Memory B cell (primary cell): ENCODE measurements at regions not wholly inside any gene's neighbourhood (a gene's known extent, or its start where the extent isn't known, plus 50 kb on each side); places are given as distances from the start of the nearest gene placed in this dataset.
"Not testable (repeated sequence)": the region's sequence is repeated elsewhere in the genome, so short reads cannot be mapped to it uniquely, and the experiment has no call there.

Experiments used
- ATAC-seq: fragments of 150-1000 bp; cut with Tn5 transposase; 2 replicates; pipeline ENCODE4 v1.10.0; 2021; ENCODE audit warnings: low read depth, mild to moderate bottlenecking, moderate library complexity
- DNase-seq, 2 donors: peaks; one replicate each; pipeline ENCODE4 v3.0.0; 2022; ENCODE audit warnings: low spot score in 2 of 2
- H3K27ac Mint-ChIP-seq: one replicate; pipeline ENCODE4 v1.8.0; 2022; ENCODE audit warnings: mild to moderate bottlenecking, moderate library complexity, mixed read lengths
- H3K27me3 Mint-ChIP-seq: one replicate; pipeline ENCODE4 v1.8.0; 2022; ENCODE audit warnings: mixed read lengths
- H3K36me3 Mint-ChIP-seq: one replicate; pipeline ENCODE4 v1.8.0; 2022; ENCODE audit warnings: mild to moderate bottlenecking, mixed read lengths
- H3K4me1 Mint-ChIP-seq: one replicate; pipeline ENCODE4 v1.8.0; 2022; ENCODE audit warnings: mixed read lengths
- H3K4me3 Mint-ChIP-seq: one replicate; pipeline ENCODE4 v1.8.0; 2022; ENCODE audit warnings: mild to moderate bottlenecking, moderate library complexity, mixed read lengths
- H3K9me3 Mint-ChIP-seq: one replicate; pipeline ENCODE4 v1.8.0; 2022; ENCODE audit warnings: mixed read lengths

- DNase-seq (no peak), ATAC-seq (no peak)
- H3K36me3 Mint-ChIP-seq: no peaks in the 10 kb centered on the region
- no peaks in the 10 kb centered on the region for H3K27me3 Mint-ChIP-seq
- peaks cover 1% of the 10 kb centered on the region for H3K9me3 Mint-ChIP-seq
- H3K4me1 Mint-ChIP-seq: no peaks in the 10 kb centered on the region
- H3K27ac Mint-ChIP-seq: no peak overlapping the region
- no peak overlapping the region for H3K4me3 Mint-ChIP-seq
Measured at GRCh38 chr2:13351068-13351467, 634.3 kb downstream of the TRIB2 start.

DNA sequence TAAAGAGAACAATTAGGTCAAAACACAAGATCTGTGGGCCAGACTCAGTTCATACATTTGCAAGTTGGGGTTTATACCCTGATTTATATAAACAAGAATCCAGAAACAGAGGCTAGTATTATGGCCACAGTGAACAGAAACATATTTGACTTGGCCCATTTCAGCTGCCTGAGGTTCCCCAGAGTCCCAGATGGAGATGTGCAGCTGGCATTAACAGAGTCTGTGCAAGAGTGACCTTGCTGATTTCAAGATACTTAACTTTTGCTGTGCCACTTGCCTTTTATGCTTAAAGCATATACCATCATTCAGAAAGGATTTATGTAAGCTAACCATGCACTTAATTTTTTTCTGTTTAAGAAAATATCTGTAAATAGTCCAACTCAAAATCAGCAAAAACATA, 636.3 kb downstream of the TRIB2 start:
- ATAC-seq (no peak), DNase-seq (no peak)
- H3K36me3 Mint-ChIP-seq: no peaks in the 10 kb centered on the region
- H3K27ac Mint-ChIP-seq: no peak overlapping the region
- H3K4me3 Mint-ChIP-seq: no peak overlapping the region
- peaks cover 3% of the 10 kb centered on the region for H3K9me3 Mint-ChIP-seq
- H3K4me1 Mint-ChIP-seq: no peaks in the 10 kb centered on the region
- no peaks in the 10 kb centered on the region for H3K27me3 Mint-ChIP-seq

DNA sequence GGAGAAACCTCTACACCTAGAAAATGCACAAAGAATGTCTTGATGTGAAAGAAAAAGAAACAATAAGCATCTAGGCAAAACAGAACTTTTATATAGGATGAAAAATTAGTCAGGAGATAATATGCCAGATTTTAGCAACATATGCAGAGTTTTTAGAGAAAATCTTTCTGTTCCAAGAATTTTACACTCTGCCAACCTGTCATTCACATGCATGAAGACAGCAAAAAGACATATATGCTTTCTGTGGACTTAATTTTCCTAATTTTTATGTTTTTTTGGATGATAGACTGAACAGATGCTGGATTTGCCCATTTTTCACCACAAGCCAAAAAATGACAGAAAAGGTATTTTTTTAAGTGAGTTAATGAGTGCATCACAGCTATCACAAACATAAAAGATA, 637.3 kb downstream of the TRIB2 start:
- Mint-ChIP-seq H3K27me3 (no peaks in the 10 kb centered on the region), H3K27ac (no peak overlapping the region), H3K36me3 (no peaks in the 10 kb centered on the region), H3K4me1 (no peaks in the 10 kb centered on the region), H3K4me3 (no peak overlapping the region), H3K9me3 (peaks cover 3% of the 10 kb centered on the region)
- ATAC-seq: no peak
- no peak for DNase-seq

- not testable (repeated sequence) for H3K36me3 Mint-ChIP-seq, ATAC-seq, H3K9me3 Mint-ChIP-seq, H3K27ac Mint-ChIP-seq, DNase-seq, H3K4me3 Mint-ChIP-seq, H3K4me1 Mint-ChIP-seq, H3K27me3 Mint-ChIP-seq
Measured at GRCh38 chr2:13381928-13382327, 665.2 kb downstream of the TRIB2 start.

DNA sequence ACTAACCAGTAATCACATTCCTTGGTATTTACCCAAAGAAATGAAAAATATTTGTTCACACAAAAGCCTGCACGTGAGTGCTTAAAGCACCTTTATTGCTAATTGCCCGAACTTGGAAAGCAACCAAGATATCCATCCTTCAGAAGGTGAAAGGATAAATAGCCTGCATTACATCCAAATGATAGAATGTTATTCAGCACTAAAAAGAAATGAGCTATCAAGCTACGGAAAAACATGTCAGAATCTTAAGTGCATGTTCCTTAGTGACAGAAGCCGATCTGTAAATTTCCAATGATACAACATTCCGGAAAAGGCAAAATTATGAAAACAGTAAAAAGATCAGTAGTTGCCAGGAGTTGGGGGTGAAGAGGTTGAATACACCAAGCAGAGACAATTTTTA, 672.4 kb downstream of the TRIB2 start:
- not testable (repeated sequence) for H3K27me3 Mint-ChIP-seq, ATAC-seq, H3K36me3 Mint-ChIP-seq, H3K9me3 Mint-ChIP-seq, H3K4me1 Mint-ChIP-seq, H3K27ac Mint-ChIP-seq, DNase-seq, H3K4me3 Mint-ChIP-seq

DNA sequence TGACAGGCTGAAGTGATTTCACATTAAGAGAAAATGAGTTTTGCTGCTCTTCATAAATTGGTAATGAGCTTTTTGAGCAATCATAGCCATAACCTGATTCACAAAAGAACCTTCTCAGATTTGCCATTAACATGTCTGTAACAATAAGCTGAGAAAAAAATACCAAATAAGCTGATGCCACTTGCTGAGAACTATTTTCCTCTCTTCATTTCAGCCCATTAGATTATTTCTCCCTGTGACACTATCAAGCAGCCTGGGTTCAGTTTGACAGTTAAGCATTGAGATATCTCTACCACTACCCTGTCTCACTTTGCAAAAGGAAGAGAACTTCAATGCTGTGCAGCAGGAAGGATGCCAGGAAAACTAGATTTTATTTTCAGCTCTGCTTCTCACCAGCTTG, 673.9 kb downstream of the TRIB2 start:
- Mint-ChIP-seq H3K9me3 (no peaks in the 10 kb centered on the region), H3K4me3 (no peak overlapping the region), H3K27ac (no peak overlapping the region)

DNA sequence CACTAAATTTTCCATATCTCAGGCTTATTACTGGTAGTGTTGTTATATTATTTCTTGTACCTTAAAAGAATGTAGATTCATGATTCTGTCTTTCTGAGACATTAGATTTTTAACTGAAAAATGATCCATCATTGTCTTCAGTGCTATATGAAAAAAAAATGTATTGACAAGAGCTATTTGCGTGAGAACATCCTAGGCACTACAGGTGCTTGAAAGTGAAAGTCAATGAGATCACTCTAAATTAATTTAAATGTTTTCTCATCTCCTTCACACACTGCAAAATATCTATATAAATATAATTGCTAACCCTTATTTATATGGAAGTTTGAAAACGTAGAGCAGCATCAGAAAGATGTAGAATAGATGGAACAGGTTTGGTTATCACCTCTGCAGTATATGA, 684.6 kb downstream of the TRIB2 start:
- DNase-seq (no peak), ATAC-seq (no peak)
- Mint-ChIP-seq H3K36me3 (no peaks in the 10 kb centered on the region), H3K9me3 (peaks cover 10% of the 10 kb centered on the region), H3K27ac (no peak overlapping the region), H3K27me3 (no peaks in the 10 kb centered on the region), H3K4me3 (no peak overlapping the region), H3K4me1 (no peaks in the 10 kb centered on the region)

More for the DNA sequence above, 673.9 kb downstream of the TRIB2 start:
- no peaks in the 10 kb centered on the region for H3K4me1 Mint-ChIP-seq
- ATAC-seq: no peak
- no peaks in the 10 kb centered on the region for H3K36me3 Mint-ChIP-seq
- no peaks in the 10 kb centered on the region for H3K27me3 Mint-ChIP-seq
- DNase-seq: no peak

DNA sequence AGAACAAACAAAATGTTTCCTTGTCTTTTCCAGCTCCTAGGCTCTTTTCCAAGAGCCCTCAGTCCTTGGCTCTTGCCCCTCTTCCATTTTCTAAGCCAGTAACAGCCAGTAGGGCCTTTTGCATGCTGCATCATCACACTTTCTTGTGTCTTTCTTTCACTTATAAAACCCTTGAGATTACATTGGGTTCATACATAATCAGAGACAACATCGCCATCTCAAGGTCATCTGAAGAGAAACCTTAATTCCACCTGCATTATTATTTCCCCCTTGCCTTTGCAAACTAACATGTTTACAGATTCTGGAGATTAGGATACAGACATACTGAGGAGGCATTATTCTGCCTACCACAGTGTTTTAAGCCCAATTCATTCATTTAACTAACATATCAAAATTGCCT, 697.3 kb downstream of the TRIB2 start:
- DNase-seq (no peak), ATAC-seq (no peak)
- no peaks in the 10 kb centered on the region for H3K27me3 Mint-ChIP-seq
- H3K36me3 Mint-ChIP-seq: no peaks in the 10 kb centered on the region
- H3K4me1 Mint-ChIP-seq: no peaks in the 10 kb centered on the region
- no peak overlapping the region for H3K27ac Mint-ChIP-seq
- H3K9me3 Mint-ChIP-seq: peaks cover 9% of the 10 kb centered on the region
- no peak overlapping the region for H3K4me3 Mint-ChIP-seq

GRCh38 chr2:13414897-13415296, 698.2 kb downstream of the TRIB2 start:
- H3K27ac Mint-ChIP-seq: no peak overlapping the region
- no peaks in the 10 kb centered on the region for H3K27me3 Mint-ChIP-seq
- peaks cover 9% of the 10 kb centered on the region for H3K9me3 Mint-ChIP-seq
- no peak for ATAC-seq
- H3K4me3 Mint-ChIP-seq: no peak overlapping the region
- no peak for DNase-seq
- H3K36me3 Mint-ChIP-seq: no peaks in the 10 kb centered on the region
- H3K4me1 Mint-ChIP-seq: no peaks in the 10 kb centered on the region

DNA sequence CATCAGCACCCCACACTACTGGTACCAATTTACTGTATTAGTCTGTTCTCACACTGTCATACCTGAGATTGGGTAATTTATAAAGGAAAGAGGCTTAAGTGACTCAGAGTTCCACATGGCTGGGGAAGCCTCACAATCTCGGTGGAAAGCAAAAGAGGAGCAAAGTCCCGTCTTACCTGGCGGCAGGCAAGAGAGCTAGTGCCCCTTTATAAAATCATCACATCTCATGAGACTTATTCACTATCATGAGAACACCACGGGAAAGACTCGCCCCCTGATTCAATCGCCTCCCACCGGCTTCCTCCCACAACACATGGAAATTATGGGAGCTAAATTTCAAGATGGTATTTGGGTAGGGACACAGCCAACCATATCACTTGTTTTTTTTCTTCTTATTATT, 717.2 kb downstream of the TRIB2 start:
- H3K36me3 Mint-ChIP-seq: no peaks in the 10 kb centered on the region
- ATAC-seq (no peak), DNase-seq (no peak)
- no peak overlapping the region for H3K27ac Mint-ChIP-seq
- no peaks in the 10 kb centered on the region for H3K27me3 Mint-ChIP-seq
- no peak overlapping the region for H3K4me3 Mint-ChIP-seq
- H3K9me3 Mint-ChIP-seq: peaks cover 2% of the 10 kb centered on the region
- H3K4me1 Mint-ChIP-seq: no peaks in the 10 kb centered on the region

DNA sequence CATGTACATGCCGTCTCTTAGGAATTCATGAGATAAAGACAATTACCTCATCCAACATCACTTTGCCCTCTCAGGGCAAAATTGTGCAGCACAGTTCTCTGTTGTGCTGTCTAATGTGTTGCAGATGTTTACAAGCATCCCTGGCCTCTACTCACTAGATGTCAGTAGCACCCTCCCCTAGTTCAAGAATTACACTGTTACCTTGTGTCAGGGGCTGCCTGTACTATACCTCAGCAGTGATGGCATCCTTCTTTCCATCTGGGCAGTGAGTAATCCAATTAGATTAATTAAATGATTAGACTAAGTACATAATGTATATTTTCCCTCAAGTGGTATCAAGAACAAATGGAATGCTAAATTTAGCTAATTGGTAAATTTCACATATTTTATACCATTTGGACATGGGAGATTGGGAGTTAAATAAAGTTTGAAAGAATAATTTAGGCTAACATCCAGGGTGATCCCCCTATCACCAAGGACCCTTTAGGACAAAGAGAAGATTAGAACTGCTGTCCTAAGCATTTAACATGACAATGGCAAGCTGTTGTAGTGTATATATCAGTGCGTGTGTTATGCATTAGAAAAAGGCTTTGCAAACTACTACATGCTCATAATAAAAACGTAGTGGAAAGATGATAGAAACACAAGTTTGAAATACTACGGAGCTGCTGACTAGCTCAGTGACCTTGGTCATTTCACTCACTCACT, 727.0 kb downstream of the TRIB2 start:
- not testable (repeated sequence) for ATAC-seq, H3K27me3 Mint-ChIP-seq, H3K4me1 Mint-ChIP-seq, H3K27ac Mint-ChIP-seq, H3K4me3 Mint-ChIP-seq, DNase-seq, H3K36me3 Mint-ChIP-seq, H3K9me3 Mint-ChIP-seq

- Mint-ChIP-seq H3K36me3 (no peaks in the 10 kb centered on the region), H3K9me3 (peaks cover 5% of the 10 kb centered on the region), H3K27me3 (no peaks in the 10 kb centered on the region), H3K4me1 (no peaks in the 10 kb centered on the region), H3K4me3 (no peak overlapping the region), H3K27ac (no peak overlapping the region)
- DNase-seq (no peak), ATAC-seq (no peak)
Measured at GRCh38 chr2:13462464-13462863, 745.7 kb downstream of the TRIB2 start.

- H3K36me3 Mint-ChIP-seq: no peaks in the 10 kb centered on the region
- peaks cover 4% of the 10 kb centered on the region for H3K9me3 Mint-ChIP-seq
- no peak overlapping the region for H3K27ac Mint-ChIP-seq
- H3K4me1 Mint-ChIP-seq: no peaks in the 10 kb centered on the region
- H3K27me3 Mint-ChIP-seq: no peaks in the 10 kb centered on the region
- DNase-seq (no peak), ATAC-seq (no peak)
- no peak overlapping the region for H3K4me3 Mint-ChIP-seq
Measured at GRCh38 chr2:13466076-13466475, 749.3 kb downstream of the TRIB2 start.

- Mint-ChIP-seq H3K9me3 (peaks cover 3% of the 10 kb centered on the region), H3K4me1 (no peaks in the 10 kb centered on the region), H3K4me3 (no peak overlapping the region), H3K36me3 (no peaks in the 10 kb centered on the region), H3K27ac (no peak overlapping the region), H3K27me3 (no peaks in the 10 kb centered on the region)
- no peak for DNase-seq
- no peak for ATAC-seq
Measured at GRCh38 chr2:13474538-13474937, 757.8 kb downstream of the TRIB2 start.

DNA sequence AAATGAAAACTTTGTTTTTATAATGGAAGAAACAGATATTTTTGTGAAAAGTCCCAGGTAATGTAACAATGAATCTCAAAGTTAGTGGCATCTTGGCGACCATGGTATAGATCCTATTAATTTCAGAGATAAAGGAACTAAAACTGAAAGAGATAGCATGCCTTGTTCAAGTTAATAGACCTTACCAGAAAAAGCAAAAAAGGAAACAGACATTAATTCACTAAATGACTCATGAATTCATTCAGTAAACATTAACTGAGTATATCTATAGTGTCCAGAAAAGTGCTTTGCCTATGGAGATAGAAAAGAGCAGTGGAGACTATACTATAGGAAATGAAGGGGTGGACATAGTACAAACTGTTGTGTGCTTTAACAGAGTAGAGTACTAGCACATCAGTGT, 763.3 kb downstream of the TRIB2 start:
- no peak for ATAC-seq
- Mint-ChIP-seq H3K9me3 (peaks cover 3% of the 10 kb centered on the region), H3K27ac (no peak overlapping the region)

More for the DNA sequence above, 763.3 kb downstream of the TRIB2 start:
- no peak overlapping the region for H3K4me3 Mint-ChIP-seq
- H3K4me1 Mint-ChIP-seq: no peaks in the 10 kb centered on the region
- H3K27me3 Mint-ChIP-seq: no peaks in the 10 kb centered on the region
- no peak for DNase-seq
- H3K36me3 Mint-ChIP-seq: no peaks in the 10 kb centered on the region
